Uterus (tissue), 2 donors: ENCODE measurements at regions not wholly inside any gene's neighbourhood (a gene's known extent, or its start where the extent isn't known, plus 50 kb on each side); places are given as distances from the start of the nearest gene placed in this dataset.

Source experiments
- CTCF ChIP-seq, 4 experiments: fragments of 200-600 bp in 2 of 4; fragments of 450-650 bp in 2 of 4; sonication (generic) in 2 of 4; IDR thresholded peaks; one replicate each; pipeline ENCODE4 v1.5.1; 2016 to 2019; ENCODE audit warnings: antibody characterized with exemption in 4 of 4, mild to moderate bottlenecking in 2 of 4, moderate library complexity in 1 of 4
- POLR2A ChIP-seq, 2 donors: fragments of 450-650 bp; IDR thresholded peaks; one replicate each; pipeline ENCODE4 v1.6.1; 2016; ENCODE audit warnings: antibody characterized with exemption in 2 of 2, mild to moderate bottlenecking in 1 of 2, moderate library complexity in 1 of 2

DNA sequence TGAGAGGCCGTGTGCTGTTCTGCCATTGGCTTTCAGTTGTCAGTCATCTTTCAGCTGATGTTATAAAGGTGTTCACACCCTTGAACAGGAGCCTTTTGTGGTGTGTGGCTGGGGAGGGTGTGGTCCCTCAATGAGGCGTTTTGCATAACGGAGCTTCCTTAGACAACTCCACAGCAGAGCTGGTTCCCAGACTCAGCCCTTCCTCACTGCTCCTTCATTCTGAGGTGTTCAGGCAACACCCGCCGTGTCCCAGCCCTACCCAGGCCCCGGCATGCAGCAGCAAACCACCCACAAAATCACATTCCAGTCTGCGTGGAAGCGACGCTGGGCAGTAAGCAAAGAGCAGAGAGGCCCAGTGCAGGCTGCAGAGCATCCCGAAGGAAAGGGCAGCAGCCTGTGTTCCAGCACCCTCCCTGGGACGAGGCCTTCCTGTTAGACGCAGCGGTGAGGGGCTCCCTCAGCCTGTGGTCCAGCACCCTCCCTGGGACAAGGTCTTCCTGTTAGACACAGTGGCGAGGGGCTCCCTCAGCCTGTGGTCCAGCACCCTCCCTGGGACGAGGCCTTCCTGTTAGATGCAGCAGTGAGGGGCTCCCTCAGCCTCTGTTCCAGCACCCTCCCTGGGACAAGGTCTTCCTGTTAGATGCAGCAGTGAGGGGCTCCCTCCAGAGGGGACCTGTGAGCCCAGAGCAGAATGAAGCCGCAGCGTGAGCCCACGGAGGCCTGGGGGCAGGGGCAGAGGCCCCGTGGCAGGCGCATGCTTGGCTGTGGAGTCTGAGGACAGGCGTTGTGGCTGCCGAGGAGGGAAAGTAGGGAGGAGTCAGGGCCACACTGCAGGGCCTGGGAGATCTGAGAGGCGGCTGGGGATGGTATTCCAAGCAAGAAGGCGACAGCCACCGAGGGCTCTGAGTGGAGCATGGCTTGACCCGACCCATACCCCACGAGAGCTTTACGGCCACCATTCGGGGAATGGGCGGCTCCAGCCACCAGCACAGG is 201.8 kb upstream of the HDAC4 start:
- TF ChIP-seq CTCF (IDR thresholded peaks at IDR 0.05): no peak
- TF ChIP-seq POLR2A (IDR thresholded peaks at IDR 0.05): no peak
